ENCODE measurements at regions not wholly inside any gene's neighbourhood (a gene's known extent, or its start where the extent isn't known, plus 50 kb on each side); places are given as distances from the start of the nearest gene placed in this dataset.

- no peak overlapping the region for H3K27ac Mint-ChIP-seq (ENCODE audit: unreplicated experiment)
- no peak for DNase-seq
- no peaks in the 10 kb centered on the region for H3K36me3 Mint-ChIP-seq (ENCODE audit: unreplicated experiment)
- no peak for TF ChIP-seq CTCF (IDR thresholded peaks at IDR 0.05; ENCODE audit: partially characterized antibody, unreplicated experiment)
- H3K9me3 Mint-ChIP-seq (ENCODE audit: unreplicated experiment) = no peaks in the 10 kb centered on the region
- H3K27me3 Mint-ChIP-seq (ENCODE audit: unreplicated experiment) = peaks cover 1% of the 10 kb centered on the region
- no peaks in the 10 kb centered on the region for H3K4me1 Mint-ChIP-seq (ENCODE audit: low read depth, unreplicated experiment)
- H3K4me3 Mint-ChIP-seq (ENCODE audit: unreplicated experiment) = no peak overlapping the region
These were observed 93.3 kb upstream of the MAP1LC3B2 start for GRCh38 chr12:116465856-116466255.

GRCh38 chr12:116466536-116466935 lies 92.6 kb upstream of the MAP1LC3B2 start:
- Mint-ChIP-seq H3K9me3 (ENCODE audit: unreplicated experiment) (no peaks in the 10 kb centered on the region), H3K36me3 (ENCODE audit: unreplicated experiment) (no peaks in the 10 kb centered on the region), H3K27me3 (ENCODE audit: unreplicated experiment) (peaks cover 1% of the 10 kb centered on the region), H3K4me1 (ENCODE audit: low read depth, unreplicated experiment) (no peaks in the 10 kb centered on the region), H3K4me3 (ENCODE audit: unreplicated experiment) (no peak overlapping the region), H3K27ac (ENCODE audit: unreplicated experiment) (no peak overlapping the region)
- no peak for TF ChIP-seq CTCF (IDR thresholded peaks at IDR 0.05; ENCODE audit: partially characterized antibody, unreplicated experiment)
- no peak for DNase-seq

DNA sequence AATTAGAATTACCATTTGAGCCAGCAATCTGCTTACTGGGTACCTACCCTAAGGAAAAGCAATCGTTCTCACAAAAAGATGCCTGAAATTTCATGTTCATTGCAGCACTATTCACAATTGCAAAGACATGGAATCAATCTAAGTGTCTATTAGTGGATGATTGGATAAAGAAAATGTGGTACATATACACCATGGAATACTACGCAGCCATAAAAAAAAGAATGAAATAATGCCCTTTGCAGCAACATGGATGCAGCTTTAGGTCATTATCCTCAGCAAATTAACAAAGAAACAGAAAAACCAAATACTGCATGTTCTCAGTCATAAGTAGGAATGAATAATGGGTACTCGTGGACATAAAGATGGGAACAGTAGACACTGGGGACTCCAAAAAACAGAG lies 89.8 kb upstream of the MAP1LC3B2 start:
- Mint-ChIP-seq H3K36me3 (ENCODE audit: unreplicated experiment) (no peaks in the 10 kb centered on the region), H3K9me3 (ENCODE audit: unreplicated experiment) (no peaks in the 10 kb centered on the region), H3K4me1 (ENCODE audit: low read depth, unreplicated experiment) (no peaks in the 10 kb centered on the region), H3K27me3 (ENCODE audit: unreplicated experiment) (peaks cover 1% of the 10 kb centered on the region), H3K27ac (ENCODE audit: unreplicated experiment) (no peak overlapping the region), H3K4me3 (ENCODE audit: unreplicated experiment) (no peak overlapping the region)
- no peak for DNase-seq
- TF ChIP-seq CTCF (IDR thresholded peaks at IDR 0.05; ENCODE audit: partially characterized antibody, unreplicated experiment) = no peak

DNA sequence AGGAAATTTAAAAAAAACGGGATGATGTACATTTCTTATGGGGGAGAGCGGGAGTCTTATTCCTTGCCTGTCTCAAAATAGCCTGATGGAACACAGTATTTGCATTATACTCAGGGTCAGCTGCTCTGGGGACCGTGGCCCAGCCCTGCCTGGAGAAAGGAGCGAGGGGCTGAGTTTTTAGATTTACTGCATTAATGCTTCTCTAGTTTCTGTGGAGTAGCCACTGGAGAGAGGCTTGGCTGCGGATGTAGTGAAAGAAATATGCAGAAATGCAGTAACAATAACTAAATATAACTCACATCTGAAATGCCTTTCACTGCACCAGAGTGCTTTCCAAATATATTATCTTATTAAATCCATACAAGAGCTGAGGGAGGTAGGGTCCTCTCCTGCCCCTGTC lies 87.6 kb upstream of the MAP1LC3B2 start:
- peaks cover 4% of the 10 kb centered on the region for H3K36me3 Mint-ChIP-seq (ENCODE audit: unreplicated experiment)
- no peak overlapping the region for H3K4me3 Mint-ChIP-seq (ENCODE audit: unreplicated experiment)
- no peak for TF ChIP-seq CTCF (IDR thresholded peaks at IDR 0.05; ENCODE audit: partially characterized antibody, unreplicated experiment)
- no peak for DNase-seq
- H3K27me3 Mint-ChIP-seq (ENCODE audit: unreplicated experiment) = peaks cover 1% of the 10 kb centered on the region
- no peaks in the 10 kb centered on the region for H3K4me1 Mint-ChIP-seq (ENCODE audit: low read depth, unreplicated experiment)
- peaks cover 3% of the 10 kb centered on the region for H3K9me3 Mint-ChIP-seq (ENCODE audit: unreplicated experiment)
- no peak overlapping the region for H3K27ac Mint-ChIP-seq (ENCODE audit: unreplicated experiment)

DNA sequence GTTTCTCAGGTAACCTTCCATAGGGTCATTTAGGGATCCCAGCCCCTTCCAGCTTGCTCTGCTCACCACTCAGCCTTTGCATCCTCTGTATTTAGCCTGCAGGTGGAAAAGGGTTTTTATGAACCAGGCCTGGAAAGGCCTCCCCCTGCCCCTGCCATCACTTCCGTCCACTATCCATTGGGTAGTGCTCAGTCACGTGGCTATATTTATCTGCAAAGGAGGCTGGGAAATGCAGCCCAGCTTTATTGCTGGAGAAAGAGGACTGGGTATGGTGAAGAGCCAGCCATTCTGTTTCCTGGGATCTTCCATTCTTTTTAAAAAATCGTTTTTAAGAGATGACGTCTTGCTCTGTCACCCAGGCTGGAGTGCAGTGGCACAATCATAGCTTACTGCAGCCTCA lies 87.0 kb upstream of the MAP1LC3B2 start:
- H3K36me3 Mint-ChIP-seq (ENCODE audit: unreplicated experiment) = peaks cover 7% of the 10 kb centered on the region
- no peak for DNase-seq
- no peak overlapping the region for H3K4me3 Mint-ChIP-seq (ENCODE audit: unreplicated experiment)
- no peak for TF ChIP-seq CTCF (IDR thresholded peaks at IDR 0.05; ENCODE audit: partially characterized antibody, unreplicated experiment)
- peaks cover 5% of the 10 kb centered on the region for H3K9me3 Mint-ChIP-seq (ENCODE audit: unreplicated experiment)
- no peak overlapping the region for H3K27ac Mint-ChIP-seq (ENCODE audit: unreplicated experiment)
- H3K4me1 Mint-ChIP-seq (ENCODE audit: low read depth, unreplicated experiment) = no peaks in the 10 kb centered on the region
- peaks cover 1% of the 10 kb centered on the region for H3K27me3 Mint-ChIP-seq (ENCODE audit: unreplicated experiment)

All from glutamatergic neuron (in vitro differentiated cells).